B cell (primary cell): ENCODE measurements at regions not wholly inside any gene's neighbourhood (a gene's known extent, or its start where the extent isn't known, plus 50 kb on each side); places are given as distances from the start of the nearest gene placed in this dataset.

Experiments used
- ATAC-seq: fragments of 200-7000 bp; cut with Tn5 transposase; one replicate; pipeline ENCODE4 v1.10.0; 2021; ENCODE audit warnings: low read depth, mild to moderate bottlenecking, moderate number of reproducible peaks, moderate library complexity
- CTCF ChIA-PET: fragments of 350-600 bp; sonication (Branson Sonifier 250); formaldehyde crosslinking; loops from one replicate; lab custom pipeline; 2021; ENCODE audit warnings: antibody characterized with exemption, inconsistent platforms; lab: Charles Lee
- POLR2A ChIA-PET: fragments of 350-600 bp; sonication (Branson Sonifier 250); formaldehyde crosslinking; loops from one replicate; lab custom pipeline; 2021; ENCODE audit warnings: antibody characterized with exemption; lab: Charles Lee
- DNase-seq: peaks from one replicate; pipeline ENCODE4 v3.0.0; 2013
- H2AFZ ChIP-seq: 2 replicates; pipeline ENCODE4 v1.6.1; 2012; ENCODE audit warnings: mild to moderate bottlenecking, low read depth, low read length; ENCODE audit not compliant: insufficient read depth, poor library complexity, severe bottlenecking
- H3K27ac ChIP-seq, 2 donors: 1 replicate in 1 of 2; 2 replicates in 1 of 2; pipeline ENCODE4 v1.5.1; 2012 to 2013; ENCODE audit warnings: low read length in 2 of 2, mild to moderate bottlenecking in 2 of 2, moderate library complexity in 1 of 2
- H3K27me3 ChIP-seq, 4 experiments: fragments of 200-600 bp in 1 of 4; sonication (generic) in 1 of 4; replicated peaks in 1 of 4; 1 replicate in 2 of 4; 2 replicates in 2 of 4; pipeline versions ENCODE4 v1.6.1 to v1.7.0; 2013 to 2016; ENCODE audit warnings: low read length in 3 of 4, mild to moderate bottlenecking in 2 of 4, mixed read lengths in 1 of 4, moderate library complexity in 1 of 4; ENCODE audit not compliant: insufficient read depth in 4 of 4, control insufficient read depth in 3 of 4; ENCODE audit errors: control extremely low read depth in 1 of 4
- H3K36me3 ChIP-seq, 2 experiments: replicated peaks in 1 of 2; 1 replicate in 1 of 2; 2 replicates in 1 of 2; pipeline versions ENCODE4 v1.6.1 to v1.7.1; 2013; ENCODE audit warnings: low read length in 1 of 2; ENCODE audit not compliant: insufficient read depth in 2 of 2, control insufficient read depth in 1 of 2; ENCODE audit errors: control extremely low read depth in 1 of 2, extremely low read depth in 1 of 2
- H3K4me1 ChIP-seq, 2 donors: fragments of 200-600 bp in 1 of 2; sonication (generic) in 1 of 2; 1 replicate in 1 of 2; 2 replicates in 1 of 2; pipeline versions ENCODE4 v1.5.1 to v1.6.1; 2013 to 2017; ENCODE audit warnings: low read length in 2 of 2; ENCODE audit not compliant: control insufficient read depth in 2 of 2, insufficient read depth in 2 of 2
- H3K4me2 ChIP-seq: replicated peaks from 2 replicates; pipeline ENCODE3; 2012; ENCODE audit warnings: mild to moderate bottlenecking, low read depth, low read length; ENCODE audit not compliant: poor library complexity, severe bottlenecking
- H3K4me3 ChIP-seq, 5 experiments: fragments of 200-600 bp in 1 of 5; sonication (generic) in 1 of 5; 1 replicate in 3 of 5; 2 replicates in 2 of 5; pipeline versions ENCODE4 v1.5.1 to v1.7.0; 2011 to 2016; ENCODE audit warnings: low read length in 4 of 5, mild to moderate bottlenecking in 4 of 5, low read depth in 2 of 5, control low read depth in 1 of 5, moderate library complexity in 1 of 5; ENCODE audit not compliant: insufficient read depth in 1 of 5; ENCODE audit errors: control extremely low read depth in 1 of 5, extremely low read depth in 1 of 5
- H3K79me2 ChIP-seq: fragments of 200-600 bp; sonication (generic); one replicate; pipeline ENCODE4 v1.6.0; 2016; ENCODE audit warnings: low read length; ENCODE audit not compliant: control insufficient read depth, insufficient read depth
- H3K9ac ChIP-seq: fragments of 200-600 bp; sonication (generic); 2 replicates; pipeline ENCODE4 v1.6.1; 2017; ENCODE audit warnings: mild to moderate bottlenecking, low read length, moderate library complexity
- H3K9me3 ChIP-seq, 3 donors: one replicate each; pipeline versions ENCODE4 v1.6.1 to v1.7.1; 2013; ENCODE audit warnings: low read length in 2 of 3; ENCODE audit not compliant: control insufficient read depth in 2 of 3, insufficient read depth in 1 of 3; ENCODE audit errors: control extremely low read depth in 1 of 3
- H4K20me1 ChIP-seq: 2 replicates; pipeline ENCODE4 v1.6.0; 2012; ENCODE audit warnings: mild to moderate bottlenecking, low read length; ENCODE audit not compliant: insufficient read depth, control insufficient read depth, poor library complexity, severe bottlenecking
- H3K27ac Mint-ChIP-seq: one replicate; pipeline ENCODE4 v1.8.0; 2021; ENCODE audit warnings: mixed read lengths
- H3K27me3 Mint-ChIP-seq: one replicate; pipeline ENCODE4 v1.8.0; 2021; ENCODE audit warnings: mixed read lengths
- H3K4me1 Mint-ChIP-seq: one replicate; pipeline ENCODE4 v1.8.0; 2021; ENCODE audit warnings: mixed read lengths
- H3K4me3 Mint-ChIP-seq: one replicate; pipeline ENCODE4 v1.8.0; 2021; ENCODE audit warnings: mixed read lengths
- H3K9me3 Mint-ChIP-seq: one replicate; pipeline ENCODE4 v1.8.0; 2022; ENCODE audit warnings: mixed read lengths; ENCODE audit not compliant: insufficient read depth
- CTCF ChIP-seq: fragments of 200-600 bp; IDR thresholded peaks from one replicate; pipeline ENCODE4 v1.8.0; 2022; ENCODE audit warnings: antibody characterized with exemption, mild to moderate bottlenecking
- EZH2 ChIP-seq: IDR thresholded peaks from 2 replicates; pipeline ENCODE4 v1.6.1; 2012; ENCODE audit warnings: borderline replicate concordance, low read depth, mild to moderate bottlenecking, moderate library complexity, low read length; ENCODE audit not compliant: insufficient read depth, poor library complexity, severe bottlenecking
- WGBS: methylation state at CpG from one replicate; pipeline ENCODE4 v1.1.5; 2013; ENCODE audit warnings: missing lambda C conversion rate; ENCODE audit not compliant: insufficient coverage; 5-methylcytosine and 5-hydroxymethylcytosine counted together
- intact Hi-C: fragments of 100-400 bp; cut with micrococcal nuclease; formaldehyde crosslinking; loops from one replicate; pipeline ENCODE4 v1.10.0; 2022

GRCh38 chr4:184540307-184540706 lies 66.0 kb upstream of the IRF2 start:
- no peak overlapping the region for H3K9ac ChIP-seq
- no peak overlapping the region for H3K4me3 ChIP-seq
- intact Hi-C loops: no loop called here
- H3K27me3 Mint-ChIP-seq: no peaks in the 10 kb centered on the region
- H3K9me3 Mint-ChIP-seq: no peaks in the 10 kb centered on the region
- H3K27ac ChIP-seq: no peak overlapping the region
- H3K27me3 ChIP-seq: no peaks in the 10 kb centered on the region
- CTCF ChIA-PET: interaction anchor here (1.1 to 2.9 kb wide), 6 partner anchors 10 to 289 kb away, joined by 3 to 22 read pairs (median 6); no protein-coding TSS in a partner anchor
- ATAC-seq (no peak), DNase-seq (no peak)
- H3K4me3 Mint-ChIP-seq: no peak overlapping the region
- no peaks in the 10 kb centered on the region for H4K20me1 ChIP-seq
- peaks cover 19% of the 10 kb centered on the region for H3K79me2 ChIP-seq
- POLR2A ChIA-PET: no interaction called here
- H3K4me1 Mint-ChIP-seq: peaks cover 25% of the 10 kb centered on the region
- no peaks in the 10 kb centered on the region for H3K36me3 ChIP-seq
- no peak overlapping the region for H3K4me2 ChIP-seq
- H3K9me3 ChIP-seq: no peaks in the 10 kb centered on the region
- no peak overlapping the region for H2AFZ ChIP-seq
- no CpG with 5 or more reads among the region's 1 CpG for WGBS
- peaks cover 16 to 17% of the 10 kb centered on the region in 2 donors for H3K4me1 ChIP-seq
- H3K27ac Mint-ChIP-seq: no peak overlapping the region
- TF ChIP-seq EZH2: no peak
- TF ChIP-seq CTCF: no peak

GRCh38 chr4:184538023-184538599 lies 63.8 kb upstream of the IRF2 start:
- no peaks in the 10 kb centered on the region for H3K36me3 ChIP-seq
- H3K27me3 ChIP-seq: no peaks in the 10 kb centered on the region
- TF ChIP-seq CTCF (peak; percentile 61), EZH2 (no peak)
- H3K4me2 ChIP-seq: peak overlapping the region; percentile 82
- peak overlapping the region; percentile 98 for H3K27ac ChIP-seq
- peak; percentile 90 for DNase-seq
- H3K27ac Mint-ChIP-seq: peak overlapping the region; percentile 100
- no peaks in the 10 kb centered on the region for H4K20me1 ChIP-seq
- POLR2A ChIA-PET: interaction anchor here (0.6 to 1.8 kb wide), 11 partner anchors 32 to 335 kb away, joined by 3 to 14 read pairs (median 4); partner anchors contain the start of genes CASP3, IRF2 and PRIMPOL
- WGBS: 0% methylated on average over 9 of the region's 18 CpGs
- H3K4me1 Mint-ChIP-seq: peaks cover 42% of the 10 kb centered on the region
- H3K9me3 ChIP-seq: peaks cover 0 to 1% (median 0%) of the 10 kb centered on the region in 3 donors
- H3K9ac ChIP-seq: peak overlapping the region; percentile 95
- H3K79me2 ChIP-seq: peaks cover 29% of the 10 kb centered on the region
- CTCF ChIA-PET: interaction anchor here (0.7 to 2.2 kb wide), 5 partner anchors 31 to 274 kb away, joined by 3 to 24 read pairs (median 9); no protein-coding TSS in a partner anchor
- H2AFZ ChIP-seq: peak overlapping the region; percentile 68
- peak overlapping the region; percentile 74 to 98 (median 81) for H3K4me3 ChIP-seq
- no peaks in the 10 kb centered on the region for H3K9me3 Mint-ChIP-seq
- peak; percentile 71 for ATAC-seq
- no peaks in the 10 kb centered on the region for H3K27me3 Mint-ChIP-seq
- intact Hi-C loops: loop anchor here (1.0 to 5.0 kb wide), 7 partner anchors 117 to 1654 kb away; partner anchors contain the start of genes CYP4V2 and ING2
- peaks cover 33 to 38% of the 10 kb centered on the region in 2 donors for H3K4me1 ChIP-seq
- H3K4me3 Mint-ChIP-seq: peak overlapping the region; percentile 96
